ENCODE measurements at regions not wholly inside any gene's neighbourhood (a gene's known extent, or its start where the extent isn't known, plus 50 kb on each side); places are given as distances from the start of the nearest gene placed in this dataset.
"Not testable (repeated sequence)": the region's sequence is repeated elsewhere in the genome, so short reads cannot be mapped to it uniquely, and the experiment has no call there.

- TF ChIP-seq CTCF (conservative IDR thresholded peaks at IDR 0.05; ENCODE audit: low read length) = peak; percentile 48
- TF ChIP-seq EZH2phosphoT487 (IDR thresholded peaks at IDR 0.05; ENCODE audit: borderline replicate concordance) = not testable (repeated sequence)
Measured at GRCh38 chr22:16441014-16441413, 151.6 kb downstream of the CCT8L2 start.

All from Loucy (cell line).